ENCODE measurements at regions not wholly inside any gene's neighbourhood (a gene's known extent, or its start where the extent isn't known, plus 50 kb on each side); places are given as distances from the start of the nearest gene placed in this dataset.

DNA sequence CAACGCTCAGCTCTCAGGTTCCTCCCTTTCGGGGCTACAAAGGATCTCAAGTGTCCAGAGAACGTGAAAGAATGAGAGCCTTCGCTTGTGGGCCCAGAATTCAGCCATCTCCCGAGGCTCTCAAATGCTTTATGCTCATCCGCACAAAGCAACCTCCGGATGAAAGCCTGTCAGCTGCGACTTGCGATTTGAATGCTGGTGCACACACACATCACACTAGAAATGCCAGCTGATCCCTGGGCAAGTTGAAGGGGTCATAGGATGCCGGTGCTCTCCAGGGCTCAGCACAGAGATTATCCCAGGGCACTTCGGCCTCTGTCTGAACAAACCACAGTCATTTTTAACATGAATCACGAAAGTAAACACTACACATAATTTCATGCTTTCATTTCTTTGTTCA, 141.8 kb upstream of the MYT1L start:
- DNase-seq = no peak
- TF ChIP-seq, protein P1, sequence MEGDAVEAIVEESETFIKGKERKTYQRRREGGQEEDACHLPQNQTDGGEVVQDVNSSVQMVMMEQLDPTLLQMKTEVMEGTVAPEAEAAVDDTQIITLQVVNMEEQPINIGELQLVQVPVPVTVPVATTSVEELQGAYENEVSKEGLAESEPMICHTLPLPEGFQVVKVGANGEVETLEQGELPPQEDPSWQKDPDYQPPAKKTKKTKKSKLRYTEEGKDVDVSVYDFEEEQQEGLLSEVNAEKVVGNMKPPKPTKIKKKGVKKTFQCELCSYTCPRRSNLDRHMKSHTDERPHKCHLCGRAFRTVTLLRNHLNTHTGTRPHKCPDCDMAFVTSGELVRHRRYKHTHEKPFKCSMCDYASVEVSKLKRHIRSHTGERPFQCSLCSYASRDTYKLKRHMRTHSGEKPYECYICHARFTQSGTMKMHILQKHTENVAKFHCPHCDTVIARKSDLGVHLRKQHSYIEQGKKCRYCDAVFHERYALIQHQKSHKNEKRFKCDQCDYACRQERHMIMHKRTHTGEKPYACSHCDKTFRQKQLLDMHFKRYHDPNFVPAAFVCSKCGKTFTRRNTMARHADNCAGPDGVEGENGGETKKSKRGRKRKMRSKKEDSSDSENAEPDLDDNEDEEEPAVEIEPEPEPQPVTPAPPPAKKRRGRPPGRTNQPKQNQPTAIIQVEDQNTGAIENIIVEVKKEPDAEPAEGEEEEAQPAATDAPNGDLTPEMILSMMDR (IDR thresholded peaks at IDR 0.05; ENCODE audit: low read depth, low read length) = no peak
- H3K27me3 ChIP-seq = no peaks in the 10 kb centered on the region
- H3K4me3 ChIP-seq (ENCODE audit: low read depth, low read length) = no peak overlapping the region
- no peaks in the 10 kb centered on the region for H3K4me1 ChIP-seq
- no peaks in the 10 kb centered on the region for H3K36me3 ChIP-seq
- no peaks in the 10 kb centered on the region for H3K9me3 ChIP-seq

DNA sequence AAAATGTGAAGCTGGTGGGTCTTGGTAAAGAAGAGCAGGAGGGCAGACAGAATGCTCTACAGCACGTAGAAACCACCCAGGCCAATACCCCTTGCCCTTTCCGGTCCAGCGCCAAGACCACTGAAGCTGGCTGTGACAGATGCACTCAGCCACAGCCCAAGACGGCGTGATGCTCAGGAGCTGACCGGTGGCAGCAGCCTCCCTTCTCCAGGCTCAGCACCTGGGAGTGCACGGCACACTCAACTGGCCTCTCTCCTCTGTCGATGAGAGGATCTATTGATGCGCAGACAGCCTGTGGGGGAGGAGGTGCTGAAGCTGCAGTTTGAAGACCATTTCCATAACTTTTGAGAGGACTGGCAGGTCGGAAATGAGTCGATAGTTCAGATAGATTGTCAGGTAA, 141.0 kb upstream of the MYT1L start:
- no peak overlapping the region for H3K4me3 ChIP-seq (ENCODE audit: low read depth, low read length)
- no peaks in the 10 kb centered on the region for H3K36me3 ChIP-seq
- DNase-seq = no peak
- H3K4me1 ChIP-seq = no peaks in the 10 kb centered on the region
- TF ChIP-seq, protein P1 (IDR thresholded peaks at IDR 0.05; ENCODE audit: low read depth, low read length) = no peak
- H3K9me3 ChIP-seq = no peaks in the 10 kb centered on the region
- H3K27me3 ChIP-seq = no peaks in the 10 kb centered on the region

DNA sequence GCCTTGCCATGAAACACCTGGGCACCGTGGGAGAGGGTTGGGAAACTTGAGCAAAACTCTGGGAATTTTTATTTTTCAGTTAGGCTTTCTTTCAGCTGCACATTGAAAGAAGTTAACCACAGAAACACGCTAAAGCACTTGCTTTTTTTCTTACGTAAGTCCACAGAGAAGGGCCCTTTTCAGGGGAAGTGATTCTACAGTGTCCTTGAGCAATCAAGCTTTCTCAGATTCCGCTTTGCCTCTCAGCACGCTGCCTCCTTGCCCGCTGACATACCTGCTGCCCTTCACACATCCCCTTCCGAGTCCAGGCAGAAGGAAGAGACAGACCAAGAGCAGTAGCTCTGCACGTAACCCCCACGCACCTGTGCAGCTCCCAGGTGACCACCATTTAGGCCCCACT, 135.5 kb upstream of the MYT1L start:
- no peak for DNase-seq
- no peaks in the 10 kb centered on the region for H3K36me3 ChIP-seq
- H3K27me3 ChIP-seq = no peaks in the 10 kb centered on the region
- no peaks in the 10 kb centered on the region for H3K9me3 ChIP-seq
- H3K4me3 ChIP-seq (ENCODE audit: low read depth, low read length) = no peak overlapping the region
- no peaks in the 10 kb centered on the region; the same call in none of the 2 replicates for H3K4me1 ChIP-seq
- TF ChIP-seq, protein P1 (IDR thresholded peaks at IDR 0.05; ENCODE audit: low read depth, low read length) = no peak

DNA sequence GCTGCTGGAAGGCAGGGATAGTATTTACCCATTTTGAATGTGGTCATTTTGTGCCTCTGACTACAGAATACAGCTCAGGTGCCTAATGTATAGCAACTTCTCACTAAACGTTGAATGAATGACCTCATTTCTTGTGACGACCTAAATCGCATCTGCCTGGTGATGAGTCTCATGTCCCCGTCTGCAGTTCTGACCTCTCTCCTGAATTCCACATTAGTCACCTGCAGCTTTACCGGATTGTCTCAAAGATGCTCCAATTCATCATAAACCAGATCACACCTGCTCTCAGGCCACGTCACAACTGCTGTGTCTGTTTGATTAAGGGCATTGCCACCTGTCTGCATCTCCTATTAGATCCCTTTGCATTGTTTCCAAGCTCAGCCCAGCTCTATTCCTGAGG, 133.6 kb upstream of the MYT1L start:
- TF ChIP-seq, protein P1 (IDR thresholded peaks at IDR 0.05; ENCODE audit: low read depth, low read length) = no peak
- no peaks in the 10 kb centered on the region for H3K27me3 ChIP-seq
- H3K4me1 ChIP-seq = no peaks in the 10 kb centered on the region; the same call in none of the 2 replicates
- H3K36me3 ChIP-seq = no peaks in the 10 kb centered on the region
- no peaks in the 10 kb centered on the region for H3K9me3 ChIP-seq
- peak overlapping the region; percentile 62 for H3K4me3 ChIP-seq (ENCODE audit: low read depth, low read length)
- no peak for DNase-seq

DNA sequence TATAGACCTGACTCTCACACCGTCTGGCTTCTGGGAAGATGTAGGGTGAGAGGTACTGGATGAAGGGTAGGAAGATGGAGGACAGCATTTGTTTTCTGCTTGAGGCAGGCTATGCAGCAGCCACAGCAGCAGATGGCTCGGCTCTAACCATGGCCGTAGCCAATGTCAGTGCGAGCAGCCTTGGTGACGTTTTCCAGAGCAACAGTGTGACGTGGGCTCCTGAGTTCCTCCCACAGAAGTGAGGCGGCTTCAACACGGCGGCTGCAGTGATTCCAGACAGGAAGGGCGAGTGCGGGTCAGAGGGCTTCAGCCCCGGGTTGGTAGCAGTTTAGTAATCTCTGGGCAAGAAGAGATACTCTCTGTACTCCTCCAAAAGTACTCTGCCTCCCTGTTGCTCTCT, 133.0 kb upstream of the MYT1L start:
- no peaks in the 10 kb centered on the region; the same call in none of the 2 replicates for H3K4me1 ChIP-seq
- no peaks in the 10 kb centered on the region for H3K27me3 ChIP-seq
- peak; percentile 83 for DNase-seq
- TF ChIP-seq, protein P1 (IDR thresholded peaks at IDR 0.05; ENCODE audit: low read depth, low read length) = no peak
- H3K9me3 ChIP-seq = no peaks in the 10 kb centered on the region
- H3K36me3 ChIP-seq = no peaks in the 10 kb centered on the region
- H3K4me3 ChIP-seq (ENCODE audit: low read depth, low read length) = peak overlapping the region; percentile 62

DNA sequence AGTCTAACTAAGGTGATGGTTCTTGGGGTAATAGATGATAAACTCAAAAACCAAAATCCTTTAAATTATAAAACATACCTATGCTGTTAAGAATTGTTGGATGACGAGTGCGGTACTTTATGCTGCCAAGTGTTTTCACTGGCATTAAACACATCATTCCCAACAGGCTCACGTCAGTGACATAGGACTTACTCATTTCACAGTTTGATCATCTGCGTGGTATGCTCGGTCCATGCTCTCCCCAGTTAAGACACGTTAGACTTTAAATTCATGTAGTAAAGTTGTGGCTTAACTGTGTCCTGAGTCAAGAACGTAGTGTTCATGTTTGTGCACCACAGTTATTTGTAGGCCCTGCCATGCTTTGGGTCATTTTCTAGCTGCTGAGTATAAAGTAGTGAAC, 125.6 kb upstream of the MYT1L start:
- TF ChIP-seq, protein P1 (IDR thresholded peaks at IDR 0.05; ENCODE audit: low read depth, low read length) = no peak
- no peak for DNase-seq
- Histone ChIP-seq H3K36me3 (no peaks in the 10 kb centered on the region), H3K9me3 (no peaks in the 10 kb centered on the region), H3K4me1 (no peaks in the 10 kb centered on the region), H3K4me3 (ENCODE audit: low read depth, low read length) (no peak overlapping the region), H3K27me3 (no peaks in the 10 kb centered on the region)

Data from BE2C (cell line).